H9 (cell line): ENCODE measurements at regions not wholly inside any gene's neighbourhood (a gene's known extent, or its start where the extent isn't known, plus 50 kb on each side); places are given as distances from the start of the nearest gene placed in this dataset.

ENCODE experiments used
- DNase-seq: peaks from one replicate; pipeline ENCODE4 v3.0.0-alpha.2; 2017
- H2AFZ ChIP-seq: one replicate; pipeline ENCODE4 v1.6.1; 2013; ENCODE audit warnings: mild to moderate bottlenecking, low read length, control low read depth, moderate library complexity
- H2AK5ac ChIP-seq: 2 replicates; pipeline ENCODE4 v1.6.1; 2013; ENCODE audit warnings: low read length, control low read depth, mixed read lengths; ENCODE audit not compliant: insufficient read length
- H2BK120ac ChIP-seq: one replicate; pipeline ENCODE4 v1.6.1; 2013; ENCODE audit warnings: low read depth, mild to moderate bottlenecking, low read length, control low read depth, inconsistent platforms; ENCODE audit not compliant: poor library complexity, severe bottlenecking
- H2BK12ac ChIP-seq: 2 replicates; pipeline ENCODE4 v1.6.1; 2013; ENCODE audit warnings: low read length, control low read depth, mixed read lengths, low read depth; ENCODE audit not compliant: insufficient read length
- H2BK15ac ChIP-seq: 2 replicates; pipeline ENCODE4 v1.6.1; 2013; ENCODE audit warnings: low read depth, low read length, control low read depth
- H2BK20ac ChIP-seq: one replicate; pipeline ENCODE4 v1.6.1; 2013; ENCODE audit warnings: low read depth, mild to moderate bottlenecking, low read length, control low read depth, inconsistent platforms; ENCODE audit not compliant: poor library complexity, severe bottlenecking
- H2BK5ac ChIP-seq: 2 replicates; pipeline ENCODE4 v1.6.1; 2013; ENCODE audit warnings: low read length, control low read depth, mixed read lengths; ENCODE audit not compliant: insufficient read length
- H3K14ac ChIP-seq: 2 replicates; pipeline ENCODE4 v1.6.1; 2013; ENCODE audit warnings: low read length, control low read depth; ENCODE audit not compliant: insufficient read depth
- H3K18ac ChIP-seq: 2 replicates; pipeline ENCODE4 v1.6.1; 2013; ENCODE audit warnings: low read depth, mild to moderate bottlenecking, mixed read lengths, low read length, control low read depth; ENCODE audit not compliant: insufficient read length
- H3K23ac ChIP-seq: 2 replicates; pipeline ENCODE4 v1.6.1; 2013; ENCODE audit warnings: low read length, control low read depth, mixed read lengths, low read depth; ENCODE audit not compliant: insufficient read length
- H3K23me2 ChIP-seq: 2 replicates; pipeline ENCODE4 v1.6.1; 2013; ENCODE audit warnings: low read depth, mild to moderate bottlenecking, mixed read lengths, low read length, control low read depth; ENCODE audit not compliant: insufficient read length, poor library complexity, severe bottlenecking
- H3K27ac ChIP-seq: 2 replicates; pipeline ENCODE4 v1.5.1; 2013; ENCODE audit warnings: low read length, control low read depth, mixed read lengths, low read depth; ENCODE audit not compliant: insufficient read length
- H3K27me3 ChIP-seq: 2 replicates; pipeline ENCODE4 v1.6.1; 2013; ENCODE audit warnings: low read length, control low read depth, inconsistent platforms; ENCODE audit not compliant: insufficient read depth
- H3K4ac ChIP-seq: 2 replicates; pipeline ENCODE4 v1.6.1; 2013; ENCODE audit warnings: low read depth, mild to moderate bottlenecking, control low read depth, inconsistent platforms, low read length, moderate library complexity
- H3K4me1 ChIP-seq: 2 replicates; pipeline ENCODE4 v1.6.1; 2013; ENCODE audit warnings: low read length, control low read depth, inconsistent platforms; ENCODE audit not compliant: insufficient read depth
- H3K4me2 ChIP-seq: 2 replicates; pipeline ENCODE4 v1.6.1; 2013; ENCODE audit warnings: low read length, control low read depth, mixed read lengths; ENCODE audit not compliant: insufficient read length, insufficient read depth
- H3K56ac ChIP-seq: 2 replicates; pipeline ENCODE4 v1.6.1; 2013; ENCODE audit warnings: low read depth, mild to moderate bottlenecking, mixed read lengths, low read length, control low read depth; ENCODE audit not compliant: insufficient read length
- H3K79me1 ChIP-seq: 2 replicates; pipeline ENCODE4 v1.6.1; 2013; ENCODE audit warnings: low read depth, mild to moderate bottlenecking, moderate library complexity, low read length, control low read depth, inconsistent platforms; ENCODE audit not compliant: insufficient read depth, poor library complexity, severe bottlenecking
- H3K79me2 ChIP-seq: 2 replicates; pipeline ENCODE4 v1.6.1; 2013; ENCODE audit warnings: low read length, control low read depth, inconsistent platforms; ENCODE audit not compliant: insufficient read depth
- H3K9ac ChIP-seq: 2 replicates; pipeline ENCODE4 v1.6.1; 2013; ENCODE audit warnings: low read length, control low read depth, mixed read lengths; ENCODE audit not compliant: insufficient read length; ENCODE audit errors: extremely low read depth
- H3K9me3 ChIP-seq: one replicate; pipeline ENCODE4 v1.6.1; 2013; ENCODE audit warnings: low read depth, low read length, inconsistent platforms; ENCODE audit not compliant: control insufficient read depth
- H3T11ph ChIP-seq: one replicate; pipeline ENCODE4 v1.6.1; 2013; ENCODE audit warnings: mild to moderate bottlenecking, low read length, control low read depth, inconsistent platforms
- H4K20me1 ChIP-seq: one replicate; pipeline ENCODE4 v1.6.1; 2013; ENCODE audit not compliant: control insufficient read depth, insufficient read length, insufficient read depth
- H4K5ac ChIP-seq: 2 replicates; pipeline ENCODE4 v1.6.1; 2013; ENCODE audit warnings: low read depth, mild to moderate bottlenecking, mixed read lengths, low read length, control low read depth; ENCODE audit not compliant: insufficient read length
- H4K8ac ChIP-seq: replicated peaks from 2 replicates; pipeline ENCODE4 v1.6.1; 2013; ENCODE audit warnings: low read length, control low read depth, mixed read lengths, low read depth; ENCODE audit not compliant: insufficient read length
- H4K91ac ChIP-seq: 2 replicates; pipeline ENCODE4 v1.6.1; 2013; ENCODE audit warnings: low read depth, mild to moderate bottlenecking, moderate library complexity, mixed read lengths, low read length, control low read depth; ENCODE audit not compliant: insufficient read length
- H3K27ac Mint-ChIP-seq, 3 experiments: 2 replicates in 2 of 3; 3 replicates in 1 of 3; pipeline ENCODE4 v1.8.0; 2020 to 2021; ENCODE audit warnings: mixed read lengths in 3 of 3, mild to moderate bottlenecking in 1 of 3, moderate library complexity in 1 of 3
- H3K27me3 Mint-ChIP-seq: 2 replicates; pipeline ENCODE4 v1.8.0; 2021; ENCODE audit warnings: low read depth, mild to moderate bottlenecking, moderate library complexity, mixed read lengths
- H3K36me3 Mint-ChIP-seq, 3 experiments: 2 replicates in 2 of 3; 3 replicates in 1 of 3; pipeline ENCODE4 v1.8.0; 2020 to 2021; ENCODE audit warnings: low read depth in 3 of 3, mixed read lengths in 3 of 3; ENCODE audit not compliant: insufficient read depth in 1 of 3
- H3K4me1 Mint-ChIP-seq, 2 experiments: 2 replicates each; pipeline ENCODE4 v1.8.0; 2020; ENCODE audit warnings: mixed read lengths in 2 of 2
- H3K4me3 Mint-ChIP-seq, 2 experiments: 2 replicates in 1 of 2; 3 replicates in 1 of 2; pipeline ENCODE4 v1.8.0; 2020 to 2021; ENCODE audit warnings: mild to moderate bottlenecking in 2 of 2, mixed read lengths in 2 of 2, moderate library complexity in 1 of 2
- H3K9me3 Mint-ChIP-seq, 2 experiments: 2 replicates in 1 of 2; 3 replicates in 1 of 2; pipeline ENCODE4 v1.8.0; 2020; ENCODE audit warnings: mild to moderate bottlenecking in 2 of 2, mixed read lengths in 2 of 2, moderate library complexity in 1 of 2
- TF ChIP-seq, protein P1 (sequence below): fragments of 200-600 bp; sonication (generic); conservative IDR thresholded peaks from 3 replicates; pipeline ENCODE4 v1.8.0; 2021; ENCODE audit warnings: antibody characterized with exemption, mild to moderate bottlenecking

DNA sequence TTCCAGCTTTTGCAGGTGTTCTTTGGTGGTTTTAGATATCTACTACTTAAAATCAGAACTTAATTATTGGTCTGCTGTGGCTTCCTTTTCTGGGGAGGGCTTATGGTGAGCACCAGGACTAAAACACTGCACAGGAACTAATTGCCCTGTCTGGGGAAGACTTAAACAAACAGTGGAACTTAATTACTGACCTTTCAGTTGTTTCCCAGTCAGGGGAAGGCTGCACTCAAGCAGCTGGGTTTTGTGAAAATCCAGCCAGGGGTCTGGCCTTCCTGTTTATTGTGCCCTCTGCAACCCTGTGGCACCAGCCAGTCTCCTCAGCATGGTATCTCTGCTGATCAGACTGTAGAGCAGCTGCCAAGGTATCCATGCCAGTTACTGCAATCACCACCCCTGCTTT is 398.2 kb downstream of the ADCYAP1 start:
- peaks cover under 1 to 5% of the 10 kb centered on the region in 2 experiments; a peak in 2 of 5 replicates for H3K9me3 Mint-ChIP-seq
- no peak overlapping the region for H3K18ac ChIP-seq

More for the DNA sequence above, 398.2 kb downstream of the ADCYAP1 start:
- Histone ChIP-seq H2BK15ac (no peak overlapping the region), H3K27me3 (no peaks in the 10 kb centered on the region), H3K4me1 (no peaks in the 10 kb centered on the region; the same call in 1 of the 2 replicates), H3K27ac (no peak overlapping the region), H3T11ph (no peak overlapping the region), H3K23ac (no peak overlapping the region), H4K91ac (no peak overlapping the region), H4K8ac (no peak overlapping the region), H2BK20ac (no peak overlapping the region), H3K79me2 (no peaks in the 10 kb centered on the region), H3K9ac (no peak overlapping the region), H3K4me2 (no peak overlapping the region), H3K9me3 (no peaks in the 10 kb centered on the region), H3K4ac (no peak overlapping the region), H3K23me2 (no peaks in the 10 kb centered on the region), H2AK5ac (no peak overlapping the region), H2BK12ac (no peak overlapping the region), H2AFZ (no peak overlapping the region), H2BK5ac (no peak overlapping the region), H4K20me1 (no peaks in the 10 kb centered on the region), H4K5ac (no peak overlapping the region), H3K79me1 (no peaks in the 10 kb centered on the region), H3K56ac (no peak overlapping the region), H3K14ac (no peak overlapping the region), H2BK120ac (no peak overlapping the region)
- H3K4me1 Mint-ChIP-seq: peaks cover 7 to 9% of the 10 kb centered on the region in 2 experiments
- DNase-seq: no peak
- H3K36me3 Mint-ChIP-seq: peaks cover 0 to 2% (median 0%) of the 10 kb centered on the region in 3 experiments; a peak in 1 of 7 replicates
- H3K27ac Mint-ChIP-seq: no peak overlapping the region
- TF ChIP-seq, protein P1, sequence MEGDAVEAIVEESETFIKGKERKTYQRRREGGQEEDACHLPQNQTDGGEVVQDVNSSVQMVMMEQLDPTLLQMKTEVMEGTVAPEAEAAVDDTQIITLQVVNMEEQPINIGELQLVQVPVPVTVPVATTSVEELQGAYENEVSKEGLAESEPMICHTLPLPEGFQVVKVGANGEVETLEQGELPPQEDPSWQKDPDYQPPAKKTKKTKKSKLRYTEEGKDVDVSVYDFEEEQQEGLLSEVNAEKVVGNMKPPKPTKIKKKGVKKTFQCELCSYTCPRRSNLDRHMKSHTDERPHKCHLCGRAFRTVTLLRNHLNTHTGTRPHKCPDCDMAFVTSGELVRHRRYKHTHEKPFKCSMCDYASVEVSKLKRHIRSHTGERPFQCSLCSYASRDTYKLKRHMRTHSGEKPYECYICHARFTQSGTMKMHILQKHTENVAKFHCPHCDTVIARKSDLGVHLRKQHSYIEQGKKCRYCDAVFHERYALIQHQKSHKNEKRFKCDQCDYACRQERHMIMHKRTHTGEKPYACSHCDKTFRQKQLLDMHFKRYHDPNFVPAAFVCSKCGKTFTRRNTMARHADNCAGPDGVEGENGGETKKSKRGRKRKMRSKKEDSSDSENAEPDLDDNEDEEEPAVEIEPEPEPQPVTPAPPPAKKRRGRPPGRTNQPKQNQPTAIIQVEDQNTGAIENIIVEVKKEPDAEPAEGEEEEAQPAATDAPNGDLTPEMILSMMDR: no peak
- peaks cover 12% of the 10 kb centered on the region for H3K27me3 Mint-ChIP-seq
- H3K4me3 Mint-ChIP-seq: no peak overlapping the region
